Breast epithelium (tissue), 4 donors: ENCODE measurements at regions not wholly inside any gene's neighbourhood (a gene's known extent, or its start where the extent isn't known, plus 50 kb on each side); places are given as distances from the start of the nearest gene placed in this dataset.

Experiments
- DNase-seq, 2 donors: peaks; one replicate each; pipeline ENCODE4 v3.0.0-alpha.2; 2019; ENCODE audit warnings: low spot score in 2 of 2
- H3K27ac ChIP-seq, 2 donors: fragments of 200-600 bp; sonication (generic) in 1 of 2; one replicate each; pipeline ENCODE4 v1.5.1; 2016 to 2019; ENCODE audit warnings: mild to moderate bottlenecking in 1 of 2
- H3K27me3 ChIP-seq, 2 donors: fragments of 200-600 bp; sonication (generic) in 1 of 2; one replicate each; pipeline versions ENCODE4 v1.5.1 to v1.6.0; 2017 to 2019; ENCODE audit warnings: control low read depth in 1 of 2, mild to moderate bottlenecking in 1 of 2
- H3K36me3 ChIP-seq: fragments of 200-600 bp; one replicate; pipeline ENCODE4 v1.5.1; 2019
- H3K4me1 ChIP-seq, 2 donors: fragments of 200-600 bp; sonication (generic); one replicate each; pipeline ENCODE4 v1.5.1; 2016 to 2019; ENCODE audit warnings: control low read depth in 1 of 2
- H3K4me3 ChIP-seq, 3 donors: fragments of 200-600 bp; sonication (generic); 1 replicate in 2 of 3; 2 replicates in 1 of 3; pipeline ENCODE4 v1.5.1; 2016 to 2019; ENCODE audit warnings: mild to moderate bottlenecking in 3 of 3, moderate library complexity in 2 of 3
- H3K9me3 ChIP-seq, 2 donors: fragments of 200-600 bp; sonication (generic) in 1 of 2; one replicate each; pipeline ENCODE4 v1.5.1; 2016 to 2019; ENCODE audit warnings: control low read depth in 1 of 2
- POLR2A ChIP-seq: fragments of 450-650 bp; IDR thresholded peaks from one replicate; pipeline ENCODE4 v1.6.1; 2016; ENCODE audit warnings: antibody characterized with exemption, mild to moderate bottlenecking, moderate library complexity
- POLR2AphosphoS5 ChIP-seq, 3 donors: sonication (generic); formaldehyde crosslinking; IDR thresholded peaks; one replicate each; pipeline ENCODE4 v1.6.1; 2017; ENCODE audit warnings: antibody characterized with exemption in 3 of 3
- intact Hi-C: fragments of 100-400 bp; cut with DNase I; formaldehyde crosslinking; loops from one replicate; pipeline ENCODE4 v1.15.1; 2023; ENCODE audit warnings: low total_unique reads
- TF ChIP-seq, protein P1 (sequence below), 3 donors: fragments of 450-650 bp; IDR thresholded peaks; one replicate each; pipeline ENCODE4 v1.5.1; 2016 to 2017; ENCODE audit warnings: antibody characterized with exemption in 3 of 3, mild to moderate bottlenecking in 3 of 3, moderate library complexity in 3 of 3

DNA sequence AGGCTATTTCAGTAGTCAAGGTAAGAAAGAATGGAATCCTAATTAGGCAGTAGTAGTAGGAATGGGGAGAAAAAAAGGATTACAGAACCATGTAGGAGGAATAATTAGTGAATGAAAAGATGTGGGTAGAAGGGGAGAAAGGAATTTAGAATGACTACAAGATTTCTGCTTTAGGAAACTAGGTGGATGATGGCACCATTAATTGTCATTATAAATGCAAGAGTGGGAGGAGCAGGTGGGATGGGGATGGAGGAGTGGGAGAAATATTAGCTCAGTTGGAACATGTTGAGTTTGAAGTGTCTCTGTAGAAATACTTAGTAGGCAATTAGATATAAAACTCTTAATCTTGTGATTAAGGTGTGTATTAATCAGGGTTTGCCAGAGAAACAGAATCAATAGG, 50.0 kb upstream of the C21orf91 start:
- TF ChIP-seq POLR2AphosphoS5 (IDR thresholded peaks at IDR 0.05) (no peak), POLR2A (no peak)
- TF ChIP-seq, protein P1, sequence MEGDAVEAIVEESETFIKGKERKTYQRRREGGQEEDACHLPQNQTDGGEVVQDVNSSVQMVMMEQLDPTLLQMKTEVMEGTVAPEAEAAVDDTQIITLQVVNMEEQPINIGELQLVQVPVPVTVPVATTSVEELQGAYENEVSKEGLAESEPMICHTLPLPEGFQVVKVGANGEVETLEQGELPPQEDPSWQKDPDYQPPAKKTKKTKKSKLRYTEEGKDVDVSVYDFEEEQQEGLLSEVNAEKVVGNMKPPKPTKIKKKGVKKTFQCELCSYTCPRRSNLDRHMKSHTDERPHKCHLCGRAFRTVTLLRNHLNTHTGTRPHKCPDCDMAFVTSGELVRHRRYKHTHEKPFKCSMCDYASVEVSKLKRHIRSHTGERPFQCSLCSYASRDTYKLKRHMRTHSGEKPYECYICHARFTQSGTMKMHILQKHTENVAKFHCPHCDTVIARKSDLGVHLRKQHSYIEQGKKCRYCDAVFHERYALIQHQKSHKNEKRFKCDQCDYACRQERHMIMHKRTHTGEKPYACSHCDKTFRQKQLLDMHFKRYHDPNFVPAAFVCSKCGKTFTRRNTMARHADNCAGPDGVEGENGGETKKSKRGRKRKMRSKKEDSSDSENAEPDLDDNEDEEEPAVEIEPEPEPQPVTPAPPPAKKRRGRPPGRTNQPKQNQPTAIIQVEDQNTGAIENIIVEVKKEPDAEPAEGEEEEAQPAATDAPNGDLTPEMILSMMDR (IDR thresholded peaks at IDR 0.05), result no peak
- intact Hi-C loops, result no loop called here
- no peaks in the 10 kb centered on the region for H3K36me3 ChIP-seq

More for the DNA sequence above, 50.0 kb upstream of the C21orf91 start:
- no peaks in the 10 kb centered on the region for H3K27me3 ChIP-seq
- H3K4me1 ChIP-seq, result no peaks in the 10 kb centered on the region
- no peak overlapping the region for H3K4me3 ChIP-seq
- DNase-seq, result no peak
- H3K9me3 ChIP-seq, result no peaks in the 10 kb centered on the region
- H3K27ac ChIP-seq, result no peak overlapping the region
